ENCODE measurements at regions not wholly inside any gene's neighbourhood (a gene's known extent, or its start where the extent isn't known, plus 50 kb on each side); places are given as distances from the start of the nearest gene placed in this dataset.

- Histone ChIP-seq H3K27me3 (replicated peaks; ENCODE audit: insufficient read depth) (no peaks in the 10 kb centered on the region; the same call in 1 of the 2 replicates), H3K36me3 (ENCODE audit: low read depth) (no peaks in the 10 kb centered on the region), H2AFZ (no peak overlapping the region), H3K9me2 (ENCODE audit: insufficient read depth) (no peaks in the 10 kb centered on the region), H4K20me1 (ENCODE audit: insufficient read depth) (no peaks in the 10 kb centered on the region), H3K4me1 (ENCODE audit: insufficient read depth) (no peaks in the 10 kb centered on the region), H3K79me2 (ENCODE audit: insufficient read depth) (no peaks in the 10 kb centered on the region), H3K4me3 (no peak overlapping the region), H3K4me2 (ENCODE audit: unreplicated experiment) (no peak overlapping the region), H3K27ac (no peak overlapping the region), H3K9me3 (ENCODE audit: low read depth) (no peaks in the 10 kb centered on the region), H3K9ac (no peak overlapping the region), H3F3A (ENCODE audit: insufficient read depth) (no peaks in the 10 kb centered on the region)
- TF ChIP-seq EZH2 (IDR thresholded peaks at IDR 0.05; ENCODE audit: insufficient read depth, poor library complexity, severe bottlenecking), result no peak
- no peak for TF ChIP-seq EZH2phosphoT487 (IDR thresholded peaks at IDR 0.05; ENCODE audit: insufficient read depth, low read depth)
- no peak for DNase-seq
- in situ Hi-C loops (cut with MboI), result no loop called here
- 33 to 43% methylated on average over 3 of the region's 3 CpGs for WGBS, 2 experiments (ENCODE audit: low coverage in 1 of 2, low lambda C conversion rate in 2 of 2, missing lambda C conversion rate in 2 of 2)
These were observed 160.1 kb upstream of the PLAAT1 start for GRCh38 chr3:193080821-193081365.

GRCh38 chr3:193085655-193086054, 155.4 kb upstream of the PLAAT1 start:
- Histone ChIP-seq H2AFZ (no peak overlapping the region), H4K20me1 (ENCODE audit: insufficient read depth) (no peaks in the 10 kb centered on the region), H3K9ac (no peak overlapping the region), H3K79me2 (ENCODE audit: insufficient read depth) (no peaks in the 10 kb centered on the region), H3K4me1 (ENCODE audit: insufficient read depth) (no peaks in the 10 kb centered on the region), H3K4me3 (no peak overlapping the region), H3K9me3 (ENCODE audit: low read depth) (no peaks in the 10 kb centered on the region), H3K9me2 (ENCODE audit: insufficient read depth) (no peaks in the 10 kb centered on the region), H3K27me3 (replicated peaks; ENCODE audit: insufficient read depth) (no peaks in the 10 kb centered on the region; the same call in 1 of the 2 replicates), H3K27ac (no peak overlapping the region), H3K36me3 (ENCODE audit: low read depth) (no peaks in the 10 kb centered on the region), H3K4me2 (ENCODE audit: unreplicated experiment) (no peak overlapping the region), H3F3A (ENCODE audit: insufficient read depth) (no peaks in the 10 kb centered on the region)
- DNase-seq, result no peak
- WGBS, 2 experiments (ENCODE audit: low coverage in 1 of 2, low lambda C conversion rate in 2 of 2, missing lambda C conversion rate in 2 of 2), result 23 to 36% methylated on average over 2 of the region's 2 CpGs
- in situ Hi-C loops (cut with MboI), result no loop called here
- TF ChIP-seq EZH2 (IDR thresholded peaks at IDR 0.05; ENCODE audit: insufficient read depth, poor library complexity, severe bottlenecking) (no peak), EZH2phosphoT487 (IDR thresholded peaks at IDR 0.05; ENCODE audit: insufficient read depth, low read depth) (no peak)

- Histone ChIP-seq H3F3A (ENCODE audit: insufficient read depth) (no peaks in the 10 kb centered on the region), H3K9me3 (ENCODE audit: low read depth) (no peaks in the 10 kb centered on the region), H3K36me3 (ENCODE audit: low read depth) (no peaks in the 10 kb centered on the region), H3K9ac (no peak overlapping the region), H3K27me3 (replicated peaks; ENCODE audit: insufficient read depth) (no peaks in the 10 kb centered on the region; the same call in 1 of the 2 replicates), H3K9me2 (ENCODE audit: insufficient read depth) (no peaks in the 10 kb centered on the region), H3K79me2 (ENCODE audit: insufficient read depth) (no peaks in the 10 kb centered on the region), H3K4me1 (ENCODE audit: insufficient read depth) (no peaks in the 10 kb centered on the region), H3K27ac (no peak overlapping the region), H2AFZ (no peak overlapping the region), H4K20me1 (ENCODE audit: insufficient read depth) (no peaks in the 10 kb centered on the region), H3K4me2 (ENCODE audit: unreplicated experiment) (no peak overlapping the region), H3K4me3 (no peak overlapping the region)
- TF ChIP-seq EZH2 (IDR thresholded peaks at IDR 0.05; ENCODE audit: insufficient read depth, poor library complexity, severe bottlenecking), result no peak
- no peak for TF ChIP-seq EZH2phosphoT487 (IDR thresholded peaks at IDR 0.05; ENCODE audit: insufficient read depth, low read depth)
- 31 to 33% methylated on average over 4 of the region's 4 CpGs for WGBS, 2 experiments (ENCODE audit: low coverage in 1 of 2, low lambda C conversion rate in 2 of 2, missing lambda C conversion rate in 2 of 2)
- DNase-seq, result no peak
- in situ Hi-C loops (cut with MboI), result no loop called here
These were observed 154.3 kb upstream of the PLAAT1 start for GRCh38 chr3:193086681-193087080.

GRCh38 chr3:193087336-193087735, 153.7 kb upstream of the PLAAT1 start:
- Histone ChIP-seq H2AFZ (no peak overlapping the region), H3K36me3 (ENCODE audit: low read depth) (no peaks in the 10 kb centered on the region), H3K4me1 (ENCODE audit: insufficient read depth) (no peaks in the 10 kb centered on the region), H3K79me2 (ENCODE audit: insufficient read depth) (no peaks in the 10 kb centered on the region), H3K9me2 (ENCODE audit: insufficient read depth) (no peaks in the 10 kb centered on the region), H3K27me3 (replicated peaks; ENCODE audit: insufficient read depth) (no peaks in the 10 kb centered on the region; the same call in 1 of the 2 replicates), H3K4me3 (no peak overlapping the region), H3K4me2 (ENCODE audit: unreplicated experiment) (no peak overlapping the region), H3K9ac (no peak overlapping the region), H3K9me3 (ENCODE audit: low read depth) (no peaks in the 10 kb centered on the region), H3F3A (ENCODE audit: insufficient read depth) (no peaks in the 10 kb centered on the region), H3K27ac (no peak overlapping the region), H4K20me1 (ENCODE audit: insufficient read depth) (no peaks in the 10 kb centered on the region)
- WGBS, 2 experiments (ENCODE audit: low coverage in 1 of 2, low lambda C conversion rate in 2 of 2, missing lambda C conversion rate in 2 of 2), result 41 to 51% methylated on average over 3 of the region's 3 CpGs
- no peak for TF ChIP-seq EZH2phosphoT487 (IDR thresholded peaks at IDR 0.05; ENCODE audit: insufficient read depth, low read depth)
- TF ChIP-seq EZH2 (IDR thresholded peaks at IDR 0.05; ENCODE audit: insufficient read depth, poor library complexity, severe bottlenecking), result no peak
- in situ Hi-C loops (cut with MboI), result no loop called here
- DNase-seq, result no peak

- Histone ChIP-seq H3K27me3 (replicated peaks; ENCODE audit: insufficient read depth) (peaks cover 8% of the 10 kb centered on the region; the same call in 1 of the 2 replicates), H4K20me1 (ENCODE audit: insufficient read depth) (no peaks in the 10 kb centered on the region), H3K9me2 (ENCODE audit: insufficient read depth) (no peaks in the 10 kb centered on the region), H3K4me1 (ENCODE audit: insufficient read depth) (no peaks in the 10 kb centered on the region), H3F3A (ENCODE audit: insufficient read depth) (no peaks in the 10 kb centered on the region), H3K4me2 (ENCODE audit: unreplicated experiment) (no peak overlapping the region), H3K27ac (no peak overlapping the region), H3K79me2 (ENCODE audit: insufficient read depth) (no peaks in the 10 kb centered on the region), H2AFZ (no peak overlapping the region), H3K9ac (no peak overlapping the region), H3K36me3 (ENCODE audit: low read depth) (no peaks in the 10 kb centered on the region), H3K9me3 (ENCODE audit: low read depth) (no peaks in the 10 kb centered on the region), H3K4me3 (no peak overlapping the region)
- WGBS, 2 experiments (ENCODE audit: low coverage in 1 of 2, low lambda C conversion rate in 2 of 2, missing lambda C conversion rate in 2 of 2), result 55 to 73% methylated on average over 4 of the region's 4 CpGs
- DNase-seq, result no peak
- no peak for TF ChIP-seq EZH2 (IDR thresholded peaks at IDR 0.05; ENCODE audit: insufficient read depth, poor library complexity, severe bottlenecking)
- no peak for TF ChIP-seq EZH2phosphoT487 (IDR thresholded peaks at IDR 0.05; ENCODE audit: insufficient read depth, low read depth)
- in situ Hi-C loops (cut with MboI), result no loop called here
These were observed 145.7 kb upstream of the PLAAT1 start for GRCh38 chr3:193095366-193095765.
